Activated T-helper 1 cell treated with anti-CD3 and anti-CD28 coated beads, Interleukin-2, amount 50 U/mL, for 16 hours (primary cell): ENCODE measurements at regions not wholly inside any gene's neighbourhood (a gene's known extent, or its start where the extent isn't known, plus 50 kb on each side); places are given as distances from the start of the nearest gene placed in this dataset.
"Not testable (repeated sequence)": the region's sequence is repeated elsewhere in the genome, so short reads cannot be mapped to it uniquely, and the experiment has no call there.

Source experiments
- DNase-seq, 2 donors: peaks; one replicate each; pipeline ENCODE4 v3.0.0-alpha.2; 2020; ENCODE audit warnings: low read depth in 1 of 2, low spot score in 1 of 2

GRCh38 chr4:118587116-118587831, 97.9 kb upstream of the METTL14 start:
- DNase-seq, result no peak

GRCh38 chr4:118587946-118588345, 97.2 kb upstream of the METTL14 start:
- no peak for DNase-seq

GRCh38 chr4:118589471-118590055, 95.6 kb upstream of the METTL14 start:
- DNase-seq, result no peak

- DNase-seq, result peak; percentile 85 to 96
These were observed 93.7 kb upstream of the METTL14 start for GRCh38 chr4:118591339-118592046.

- DNase-seq, result not testable (repeated sequence)
These were observed 92.9 kb upstream of the METTL14 start for GRCh38 chr4:118592289-118592688.

- not testable (repeated sequence) for DNase-seq
These were observed 89.3 kb upstream of the METTL14 start for GRCh38 chr4:118595883-118596282.

- DNase-seq, result not testable (repeated sequence)
These were observed 60.1 kb upstream of the METTL14 start for GRCh38 chr4:118625097-118625496.

- not testable (repeated sequence) for DNase-seq
These were observed 55.5 kb upstream of the METTL14 start for GRCh38 chr4:118629697-118630096.

GRCh38 chr4:118630897-118631296, 54.3 kb upstream of the METTL14 start:
- not testable (repeated sequence) for DNase-seq

- DNase-seq, result not testable (repeated sequence)
These were observed 53.7 kb upstream of the METTL14 start for GRCh38 chr4:118631321-118632050.

GRCh38 chr4:118633476-118633875, 51.7 kb upstream of the METTL14 start:
- DNase-seq, result not testable (repeated sequence)

- not testable (repeated sequence) for DNase-seq
These were observed 50.9 kb upstream of the METTL14 start for GRCh38 chr4:118634126-118634875.
